HEK293 (cell line): ENCODE measurements at regions not wholly inside any gene's neighbourhood (a gene's known extent, or its start where the extent isn't known, plus 50 kb on each side); places are given as distances from the start of the nearest gene placed in this dataset.

Experiments used
- CTCF ChIA-PET: fragments of 350-600 bp; formaldehyde crosslinking; extraction: SDS; loops from one replicate; lab custom pipeline; 2021; ENCODE audit warnings: antibody characterized with exemption; lab: Yijun Ruan, JAX
- POLR2A ChIA-PET: fragments of 300-600 bp; formaldehyde crosslinking; extraction: SDS; loops from one replicate; lab custom pipeline; 2020; ENCODE audit warnings: antibody characterized with exemption, inconsistent platforms; lab: Yijun Ruan, JAX
- H3K27ac ChIP-seq: fragments of 200-500 bp; sonication (Bioruptor generic); 2 replicates; pipeline ENCODE4 v1.5.1; 2014; ENCODE audit warnings: low read depth, low read length, control low read depth, inconsistent platforms; ENCODE audit errors: extremely low read depth
- H3K36me3 ChIP-seq, 2 experiments: fragments of 200-500 bp in 1 of 2; sonication (Bioruptor generic) in 1 of 2; 1 replicate in 1 of 2; 2 replicates in 1 of 2; pipeline ENCODE4 v1.5.1; 2014 to 2017; ENCODE audit warnings: inconsistent platforms in 2 of 2, low read length in 2 of 2; ENCODE audit not compliant: control insufficient read depth in 2 of 2, insufficient read depth in 1 of 2
- H3K4me1 ChIP-seq: fragments of 200-500 bp; sonication (Bioruptor generic); 2 replicates; pipeline ENCODE4 v1.5.1; 2014; ENCODE audit warnings: mild to moderate bottlenecking, low read length, inconsistent platforms; ENCODE audit not compliant: control insufficient read depth, insufficient read depth
- H3K4me3 ChIP-seq: 2 replicates; pipeline ENCODE4 v1.5.1; 2011; ENCODE audit warnings: low read depth, mild to moderate bottlenecking, control low read depth, low read length, moderate library complexity
- H3K9me3 ChIP-seq: fragments of 200-500 bp; sonication (Bioruptor generic); 2 replicates; pipeline ENCODE4 v1.5.1; 2014; ENCODE audit warnings: low read depth, low read length, inconsistent platforms; ENCODE audit not compliant: control insufficient read depth, insufficient read depth
- AEBP2 ChIP-seq: fragments of 450-650 bp; formaldehyde crosslinking; IDR thresholded peaks from 2 replicates; pipeline ENCODE4 v1.5.1; 2016; ENCODE audit warnings: missing biosample characterization, missing genetic modification characterization, borderline replicate concordance
- ATF2 ChIP-seq: fragments of 450-650 bp; formaldehyde crosslinking; IDR thresholded peaks from 2 replicates; pipeline ENCODE4 v1.5.1; 2016; ENCODE audit warnings: missing biosample characterization, missing genetic modification characterization, low read depth
- FEZF1 ChIP-seq: fragments of 450-650 bp; formaldehyde crosslinking; IDR thresholded peaks from 2 replicates; pipeline ENCODE4 v1.5.1; 2016; ENCODE audit warnings: missing biosample characterization, missing genetic modification characterization
- PATZ1 ChIP-seq: fragments of 450-650 bp; formaldehyde crosslinking; IDR thresholded peaks from 2 replicates; pipeline ENCODE4 v1.5.1; 2016; ENCODE audit warnings: missing biosample characterization, missing genetic modification characterization
- PRDM1 ChIP-seq: fragments of 450-650 bp; formaldehyde crosslinking; IDR thresholded peaks from 2 replicates; pipeline ENCODE4; 2016; ENCODE audit warnings: missing biosample characterization, missing genetic modification characterization
- ZEB2 ChIP-seq: fragments of 450-650 bp; formaldehyde crosslinking; IDR thresholded peaks from 2 replicates; pipeline ENCODE4 v1.5.1; 2016; ENCODE audit warnings: missing biosample characterization, missing genetic modification characterization
- ZNF148 ChIP-seq: fragments of 450-650 bp; formaldehyde crosslinking; IDR thresholded peaks from 2 replicates; pipeline ENCODE4 v1.5.0; 2017; ENCODE audit warnings: missing biosample characterization, missing genetic modification characterization, borderline replicate concordance
- ZNF169 ChIP-seq: fragments of 450-650 bp; formaldehyde crosslinking; IDR thresholded peaks from 2 replicates; pipeline ENCODE4 v1.5.1; 2016; ENCODE audit warnings: missing biosample characterization, missing genetic modification characterization
- ZNF2 ChIP-seq: fragments of 450-650 bp; formaldehyde crosslinking; IDR thresholded peaks from 2 replicates; pipeline ENCODE4 v1.5.1; 2016; ENCODE audit warnings: missing biosample characterization, missing genetic modification characterization
- ZNF366 ChIP-seq: fragments of 450-650 bp; formaldehyde crosslinking; conservative IDR thresholded peaks from 2 replicates; pipeline ENCODE4 v1.5.1; 2016; ENCODE audit warnings: missing biosample characterization, missing genetic modification characterization
- ZNF404 ChIP-seq: fragments of 450-650 bp; formaldehyde crosslinking; IDR thresholded peaks from 2 replicates; pipeline ENCODE4 v1.5.1; 2017; ENCODE audit warnings: missing biosample characterization, missing genetic modification characterization
- ZNF416 ChIP-seq: fragments of 450-650 bp; formaldehyde crosslinking; IDR thresholded peaks from 2 replicates; pipeline ENCODE4 v1.5.1; 2016; ENCODE audit warnings: missing biosample characterization, missing genetic modification characterization
- ZNF473 ChIP-seq: fragments of 450-650 bp; formaldehyde crosslinking; IDR thresholded peaks from 2 replicates; pipeline ENCODE4 v1.5.1; 2017; ENCODE audit warnings: missing biosample characterization, missing genetic modification characterization
- ZNF571 ChIP-seq: fragments of 450-650 bp; formaldehyde crosslinking; IDR thresholded peaks from 2 replicates; pipeline ENCODE4 v1.5.0; 2017; ENCODE audit warnings: missing biosample characterization, missing genetic modification characterization
- ZNF600 ChIP-seq: fragments of 450-650 bp; formaldehyde crosslinking; IDR thresholded peaks from 2 replicates; pipeline ENCODE4 v1.5.1; 2016; ENCODE audit warnings: missing biosample characterization, missing genetic modification characterization
- ZNF624 ChIP-seq: fragments of 450-650 bp; formaldehyde crosslinking; IDR thresholded peaks from 2 replicates; pipeline ENCODE4 v1.5.1; 2017; ENCODE audit warnings: missing biosample characterization, missing genetic modification characterization
- ZNF626 ChIP-seq: fragments of 450-650 bp; sonication (Bioruptor Pico); formaldehyde crosslinking; IDR thresholded peaks from 2 replicates; pipeline ENCODE4 v1.5.1; 2018; ENCODE audit warnings: missing biosample characterization, missing genetic modification characterization, inconsistent platforms
- ZSCAN23 ChIP-seq: fragments of 450-650 bp; formaldehyde crosslinking; IDR thresholded peaks from 2 replicates; pipeline ENCODE4 v1.5.1; 2016; ENCODE audit warnings: missing biosample characterization, missing genetic modification characterization
- TF ChIP-seq, protein P1 (sequence below): sonication (generic); formaldehyde crosslinking; IDR thresholded peaks from 2 replicates; pipeline ENCODE4 v1.8.1; 2022; ENCODE audit warnings: mild to moderate bottlenecking, moderate library complexity, missing genetic modification reagents

- TF ChIP-seq ZSCAN23 (no peak), PATZ1 (tag by site-specific recombination) (no peak), ZEB2 (tag by site-specific recombination) (no peak), ZNF169 (tag by site-specific recombination) (no peak), ZNF473 (tag by site-specific recombination) (no peak), ZNF366 (tag by site-specific recombination) (no peak)
Measured at GRCh38 chr2:137846993-137847392, 117.3 kb upstream of the HNMT start (continued).

DNA sequence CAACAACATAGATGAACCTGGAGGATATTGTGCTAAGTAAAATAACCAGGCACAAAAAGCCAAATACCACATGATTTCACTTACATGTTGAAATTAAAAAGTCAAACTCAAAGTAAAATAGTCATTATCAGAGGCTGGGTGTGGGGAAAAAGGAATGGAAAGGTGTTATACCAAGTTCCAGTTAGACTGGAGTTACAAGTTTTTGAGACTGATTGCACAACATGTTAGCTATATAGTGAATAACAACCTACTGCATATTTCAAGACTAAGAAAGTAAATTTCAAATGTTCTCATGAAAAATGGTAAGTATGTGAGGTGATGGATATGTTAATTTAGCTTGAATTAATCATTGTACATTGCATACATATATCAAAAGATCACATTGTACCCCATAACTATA lies 116.8 kb upstream of the HNMT start:
- CTCF ChIA-PET: interaction anchor here (0.6 kb wide), 1 partner anchor 1004 kb away, joined by 3 read pairs; no protein-coding TSS in a partner anchor

More for the DNA sequence above, 116.8 kb upstream of the HNMT start:
- POLR2A ChIA-PET: no interaction called here
- Histone ChIP-seq H3K9me3 (no peaks in the 10 kb centered on the region; the same call in 1 of the 2 replicates), H3K27ac (no peak overlapping the region), H3K4me3 (no peak overlapping the region), H3K4me1 (no peaks in the 10 kb centered on the region), H3K36me3 (no peaks in the 10 kb centered on the region)
- TF ChIP-seq AEBP2 (no peak), FEZF1 (tag by site-specific recombination) (no peak), ZNF624 (no peak), ZNF148 (tag by site-specific recombination) (no peak), PRDM1 (no peak), ZNF626 (tag by site-specific recombination) (no peak), ZNF416 (tag by site-specific recombination) (no peak), ZNF404 (tag by site-specific recombination) (no peak), ZNF2 (no peak), ZNF571 (tag by site-specific recombination) (no peak), ATF2 (tag by site-specific recombination) (no peak), ZEB2 (tag by site-specific recombination) (no peak), ZNF600 (tag by site-specific recombination) (no peak)
- TF ChIP-seq, protein P1, sequence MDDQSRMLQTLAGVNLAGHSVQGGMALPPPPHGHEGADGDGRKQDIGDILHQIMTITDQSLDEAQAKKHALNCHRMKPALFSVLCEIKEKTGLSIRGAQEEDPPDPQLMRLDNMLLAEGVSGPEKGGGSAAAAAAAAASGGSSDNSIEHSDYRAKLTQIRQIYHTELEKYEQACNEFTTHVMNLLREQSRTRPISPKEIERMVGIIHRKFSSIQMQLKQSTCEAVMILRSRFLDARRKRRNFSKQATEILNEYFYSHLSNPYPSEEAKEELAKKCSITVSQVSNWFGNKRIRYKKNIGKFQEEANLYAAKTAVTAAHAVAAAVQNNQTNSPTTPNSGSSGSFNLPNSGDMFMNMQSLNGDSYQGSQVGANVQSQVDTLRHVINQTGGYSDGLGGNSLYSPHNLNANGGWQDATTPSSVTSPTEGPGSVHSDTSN: no peak
